ENCODE measurements at regions not wholly inside any gene's neighbourhood (a gene's known extent, or its start where the extent isn't known, plus 50 kb on each side); places are given as distances from the start of the nearest gene placed in this dataset.

- TF ChIP-seq, protein P1, sequence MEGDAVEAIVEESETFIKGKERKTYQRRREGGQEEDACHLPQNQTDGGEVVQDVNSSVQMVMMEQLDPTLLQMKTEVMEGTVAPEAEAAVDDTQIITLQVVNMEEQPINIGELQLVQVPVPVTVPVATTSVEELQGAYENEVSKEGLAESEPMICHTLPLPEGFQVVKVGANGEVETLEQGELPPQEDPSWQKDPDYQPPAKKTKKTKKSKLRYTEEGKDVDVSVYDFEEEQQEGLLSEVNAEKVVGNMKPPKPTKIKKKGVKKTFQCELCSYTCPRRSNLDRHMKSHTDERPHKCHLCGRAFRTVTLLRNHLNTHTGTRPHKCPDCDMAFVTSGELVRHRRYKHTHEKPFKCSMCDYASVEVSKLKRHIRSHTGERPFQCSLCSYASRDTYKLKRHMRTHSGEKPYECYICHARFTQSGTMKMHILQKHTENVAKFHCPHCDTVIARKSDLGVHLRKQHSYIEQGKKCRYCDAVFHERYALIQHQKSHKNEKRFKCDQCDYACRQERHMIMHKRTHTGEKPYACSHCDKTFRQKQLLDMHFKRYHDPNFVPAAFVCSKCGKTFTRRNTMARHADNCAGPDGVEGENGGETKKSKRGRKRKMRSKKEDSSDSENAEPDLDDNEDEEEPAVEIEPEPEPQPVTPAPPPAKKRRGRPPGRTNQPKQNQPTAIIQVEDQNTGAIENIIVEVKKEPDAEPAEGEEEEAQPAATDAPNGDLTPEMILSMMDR (conservative IDR thresholded peaks at IDR 0.05; ENCODE audit: low read depth in 2 of 2): no peak
- TF ChIP-seq EZH2 (IDR thresholded peaks at IDR 0.05; ENCODE audit: low read depth, unreplicated experiment): no peak
- no peak for TF ChIP-seq CREB1 (CRISPR knock-in tag; IDR thresholded peaks at IDR 0.05; ENCODE audit: low read depth)
- no peak for TF ChIP-seq STAT1 (IDR thresholded peaks at IDR 0.05; ENCODE audit: unreplicated experiment)
- no peak for TF ChIP-seq EZH2phosphoT487 (IDR thresholded peaks at IDR 0.05; ENCODE audit: unreplicated experiment)
Observed at GRCh38 chr6:47116086-47116485, 74.0 kb upstream of the ADGRF1 start.

Data from GM23338 (cell line).